Osteocyte (in vitro differentiated cells): ENCODE measurements at regions not wholly inside any gene's neighbourhood (a gene's known extent, or its start where the extent isn't known, plus 50 kb on each side); places are given as distances from the start of the nearest gene placed in this dataset.
A peak's percentile ranks its signal among the peaks of the same experiment; 100 is the strongest.

Source experiments
- DNase-seq: peaks from one replicate; pipeline ENCODE4 v3.0.0; 2021; ENCODE audit warnings: mixed read lengths; ENCODE audit not compliant: unreplicated experiment; ENCODE audit errors: extremely low spot score
- H3K27ac Mint-ChIP-seq: one replicate; pipeline ENCODE4 v1.8.0; 2021; ENCODE audit warnings: mild to moderate bottlenecking, mixed read lengths; ENCODE audit not compliant: unreplicated experiment
- H3K27me3 Mint-ChIP-seq: one replicate; pipeline ENCODE4 v1.8.0; 2021; ENCODE audit warnings: mixed read lengths; ENCODE audit not compliant: unreplicated experiment
- H3K36me3 Mint-ChIP-seq: one replicate; pipeline ENCODE4 v1.8.0; 2021; ENCODE audit warnings: mixed read lengths; ENCODE audit not compliant: unreplicated experiment
- H3K4me1 Mint-ChIP-seq: one replicate; pipeline ENCODE4 v1.8.0; 2021; ENCODE audit warnings: mixed read lengths; ENCODE audit not compliant: unreplicated experiment
- H3K4me3 Mint-ChIP-seq: one replicate; pipeline ENCODE4 v1.8.0; 2021; ENCODE audit warnings: mild to moderate bottlenecking, moderate library complexity, mixed read lengths; ENCODE audit not compliant: unreplicated experiment
- H3K9me3 Mint-ChIP-seq: one replicate; pipeline ENCODE4 v1.8.0; 2021; ENCODE audit warnings: mixed read lengths; ENCODE audit not compliant: unreplicated experiment
- CTCF ChIP-seq: fragments of 200-600 bp; sonication (generic); IDR thresholded peaks from 2 replicates; pipeline ENCODE4 v1.5.0; 2021; ENCODE audit warnings: antibody characterized with exemption, mild to moderate bottlenecking, moderate library complexity

GRCh38 chrX:40267334-40268187, 169.8 kb upstream of the BCOR start:
- no peaks in the 10 kb centered on the region for H3K27me3 Mint-ChIP-seq
- TF ChIP-seq CTCF: no peak
- DNase-seq: no peak
- peak overlapping the region; percentile 71 for H3K4me3 Mint-ChIP-seq
- peaks cover 48% of the 10 kb centered on the region for H3K4me1 Mint-ChIP-seq
- no peaks in the 10 kb centered on the region for H3K36me3 Mint-ChIP-seq
- no peaks in the 10 kb centered on the region for H3K9me3 Mint-ChIP-seq
- H3K27ac Mint-ChIP-seq: peak overlapping the region; percentile 85

DNA sequence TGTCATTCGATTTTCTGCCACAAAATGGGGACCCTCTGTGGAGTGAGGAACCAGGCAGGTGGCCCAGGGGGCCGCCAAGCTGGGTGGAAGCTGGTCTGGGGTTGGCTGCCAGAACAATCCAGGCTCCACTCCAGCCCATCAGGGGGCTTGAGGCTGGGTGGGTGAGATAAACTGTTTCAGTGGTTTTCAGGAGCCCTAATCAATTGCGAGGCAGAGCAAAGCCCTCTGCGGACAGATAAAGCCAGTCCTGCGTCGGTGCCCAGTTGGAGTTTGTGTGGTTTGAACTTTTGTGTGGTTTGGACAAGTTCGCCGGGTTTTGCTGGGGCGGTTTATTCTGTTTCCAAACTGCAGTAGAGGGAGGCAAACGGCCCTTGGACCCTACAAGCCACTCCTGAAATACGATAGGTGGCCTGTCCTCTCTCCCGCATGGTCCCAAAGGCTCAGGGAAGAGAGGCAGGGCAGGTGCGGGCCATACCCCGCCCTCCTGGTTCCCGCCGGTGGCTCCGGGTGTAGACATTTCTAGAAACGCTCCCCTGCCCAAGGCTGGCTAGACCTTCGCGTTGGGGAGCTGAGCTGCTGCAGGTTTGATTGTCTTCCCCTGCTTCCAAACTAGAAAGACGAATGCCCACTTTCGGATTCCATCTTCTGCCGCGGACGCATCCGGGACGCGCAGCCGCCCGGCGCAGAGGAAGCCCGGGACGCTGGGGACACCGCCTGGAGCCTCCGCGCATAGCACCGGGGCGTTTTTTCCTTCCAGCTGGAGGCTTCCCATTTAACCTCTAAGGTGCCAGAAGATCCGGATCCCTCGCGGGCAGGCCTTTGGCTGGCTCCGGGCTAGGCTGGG, 169.0 kb upstream of the BCOR start:
- Mint-ChIP-seq H3K4me1 (peaks cover 50% of the 10 kb centered on the region), H3K4me3 (peak overlapping the region; percentile 71), H3K9me3 (no peaks in the 10 kb centered on the region), H3K27ac (peak overlapping the region; percentile 85), H3K27me3 (no peaks in the 10 kb centered on the region), H3K36me3 (no peaks in the 10 kb centered on the region)
- peak; percentile 88 for DNase-seq
- peak; percentile 72 for TF ChIP-seq CTCF

GRCh38 chrX:40265936-40266335, 168.2 kb upstream of the BCOR start:
- no peak overlapping the region for H3K27ac Mint-ChIP-seq
- DNase-seq: no peak
- H3K36me3 Mint-ChIP-seq: no peaks in the 10 kb centered on the region
- no peaks in the 10 kb centered on the region for H3K27me3 Mint-ChIP-seq
- no peaks in the 10 kb centered on the region for H3K9me3 Mint-ChIP-seq
- TF ChIP-seq CTCF: no peak
- peaks cover 47% of the 10 kb centered on the region for H3K4me1 Mint-ChIP-seq
- H3K4me3 Mint-ChIP-seq: no peak overlapping the region

- no peak overlapping the region for H3K4me3 Mint-ChIP-seq
- no peaks in the 10 kb centered on the region for H3K36me3 Mint-ChIP-seq
- no peaks in the 10 kb centered on the region for H3K9me3 Mint-ChIP-seq
- DNase-seq: no peak
- no peaks in the 10 kb centered on the region for H3K27me3 Mint-ChIP-seq
- no peak for TF ChIP-seq CTCF
- H3K27ac Mint-ChIP-seq: peak overlapping the region; percentile 90
- peaks cover 46% of the 10 kb centered on the region for H3K4me1 Mint-ChIP-seq
Measured at GRCh38 chrX:40263014-40263560, 165.3 kb upstream of the BCOR start.
